ENCODE measurements at regions not wholly inside any gene's neighbourhood (a gene's known extent, or its start where the extent isn't known, plus 50 kb on each side); places are given as distances from the start of the nearest gene placed in this dataset.

DNA sequence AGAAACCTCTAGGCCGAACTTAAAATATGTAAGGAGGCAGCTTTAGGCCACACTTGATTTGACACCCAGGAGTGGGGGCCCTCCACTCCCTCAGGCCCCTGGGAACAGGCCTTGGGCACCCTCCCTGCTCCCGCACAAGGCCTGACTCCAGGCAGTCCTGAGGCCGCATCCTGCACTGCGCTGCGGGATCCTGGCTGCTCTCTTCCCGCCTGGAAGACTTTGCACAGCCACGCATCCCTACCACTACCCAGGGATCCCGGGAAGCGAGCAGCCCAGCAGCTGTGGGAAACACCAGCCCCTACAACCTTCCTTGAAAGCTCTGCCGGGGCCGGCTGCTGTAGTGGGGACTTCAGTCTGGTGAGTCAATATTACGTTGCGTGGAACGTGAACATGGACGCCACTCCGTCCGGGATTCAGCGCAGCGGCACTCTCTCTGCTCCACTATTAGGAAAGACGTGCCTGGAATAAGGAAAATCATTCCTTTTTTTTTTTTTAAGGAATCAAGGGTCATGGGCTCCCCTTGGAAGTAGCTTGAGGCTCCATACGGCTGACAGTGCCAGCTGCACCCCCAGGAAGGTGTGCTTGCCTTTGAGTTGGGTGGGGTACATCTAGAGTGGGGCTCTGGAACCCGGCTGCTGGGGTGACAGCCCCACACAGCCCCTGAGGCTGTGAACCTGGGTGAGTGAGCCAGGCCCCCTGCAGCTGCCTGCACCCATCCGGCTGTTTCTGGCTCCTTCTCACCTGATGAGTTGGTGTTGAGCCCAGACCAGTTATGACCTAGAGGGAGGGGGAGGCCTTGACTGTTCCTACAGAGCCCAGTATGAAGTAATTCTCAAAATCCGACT, 119.2 kb upstream of the TMEM18 start:
- no peaks in the 10 kb centered on the region for H3K9me3 Mint-ChIP-seq
- DNase-seq: peak; percentile 11
- CTCF ChIA-PET: no interaction called here

DNA sequence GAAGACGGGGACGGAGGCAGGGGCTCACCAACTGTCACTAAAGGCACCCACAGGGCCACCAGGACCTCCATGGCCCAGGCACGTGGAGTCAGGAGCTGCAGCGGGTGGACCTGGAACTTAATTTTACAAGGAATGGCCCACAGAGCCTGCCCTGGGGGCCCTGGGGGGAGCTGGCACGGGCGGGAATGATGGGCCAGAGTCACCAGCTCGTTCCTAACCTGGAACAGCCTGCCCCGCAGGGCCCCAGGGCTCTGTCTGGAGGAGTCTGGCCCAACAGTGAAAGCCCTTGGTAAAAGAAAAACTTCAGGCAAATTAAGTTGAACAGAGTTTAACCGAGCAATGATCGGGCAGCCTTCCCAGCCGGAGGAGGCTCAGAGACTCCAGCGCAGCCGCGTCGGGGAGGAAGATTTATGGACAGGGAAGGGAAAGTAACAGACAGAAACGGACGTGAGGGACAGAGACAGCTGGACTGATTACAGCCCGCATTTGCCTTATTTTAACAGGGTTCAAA, 118.4 kb upstream of the TMEM18 start:
- H3K4me1 Mint-ChIP-seq: no peaks in the 10 kb centered on the region
- intact Hi-C loops (cut with micrococcal nuclease): no loop called here
- TF ChIP-seq, protein P1, sequence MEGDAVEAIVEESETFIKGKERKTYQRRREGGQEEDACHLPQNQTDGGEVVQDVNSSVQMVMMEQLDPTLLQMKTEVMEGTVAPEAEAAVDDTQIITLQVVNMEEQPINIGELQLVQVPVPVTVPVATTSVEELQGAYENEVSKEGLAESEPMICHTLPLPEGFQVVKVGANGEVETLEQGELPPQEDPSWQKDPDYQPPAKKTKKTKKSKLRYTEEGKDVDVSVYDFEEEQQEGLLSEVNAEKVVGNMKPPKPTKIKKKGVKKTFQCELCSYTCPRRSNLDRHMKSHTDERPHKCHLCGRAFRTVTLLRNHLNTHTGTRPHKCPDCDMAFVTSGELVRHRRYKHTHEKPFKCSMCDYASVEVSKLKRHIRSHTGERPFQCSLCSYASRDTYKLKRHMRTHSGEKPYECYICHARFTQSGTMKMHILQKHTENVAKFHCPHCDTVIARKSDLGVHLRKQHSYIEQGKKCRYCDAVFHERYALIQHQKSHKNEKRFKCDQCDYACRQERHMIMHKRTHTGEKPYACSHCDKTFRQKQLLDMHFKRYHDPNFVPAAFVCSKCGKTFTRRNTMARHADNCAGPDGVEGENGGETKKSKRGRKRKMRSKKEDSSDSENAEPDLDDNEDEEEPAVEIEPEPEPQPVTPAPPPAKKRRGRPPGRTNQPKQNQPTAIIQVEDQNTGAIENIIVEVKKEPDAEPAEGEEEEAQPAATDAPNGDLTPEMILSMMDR (IDR thresholded peaks at IDR 0.05): no peak
- CTCF ChIA-PET: no interaction called here
- H3K36me3 Mint-ChIP-seq (ENCODE audit: low read depth): no peaks in the 10 kb centered on the region
- no peaks in the 10 kb centered on the region for H3K9me3 Mint-ChIP-seq
- no peak overlapping the region for H3K27ac Mint-ChIP-seq
- ATAC-seq (ENCODE audit: low read depth) (no peak), DNase-seq (peak; percentile 5)
- POLR2A ChIA-PET: no interaction called here
- H3K27me3 Mint-ChIP-seq: no peaks in the 10 kb centered on the region
- H3K4me3 Mint-ChIP-seq: no peak overlapping the region

More for the DNA sequence above, 119.2 kb upstream of the TMEM18 start:
- POLR2A ChIA-PET: no interaction called here
- Mint-ChIP-seq H3K36me3 (ENCODE audit: low read depth) (no peaks in the 10 kb centered on the region), H3K4me3 (no peak overlapping the region), H3K27me3 (no peaks in the 10 kb centered on the region), H3K4me1 (no peaks in the 10 kb centered on the region), H3K27ac (no peak overlapping the region)
- intact Hi-C loops (cut with micrococcal nuclease): no loop called here
- no peak for ATAC-seq (ENCODE audit: low read depth)
- TF ChIP-seq, protein P1 (IDR thresholded peaks at IDR 0.05): no peak

DNA sequence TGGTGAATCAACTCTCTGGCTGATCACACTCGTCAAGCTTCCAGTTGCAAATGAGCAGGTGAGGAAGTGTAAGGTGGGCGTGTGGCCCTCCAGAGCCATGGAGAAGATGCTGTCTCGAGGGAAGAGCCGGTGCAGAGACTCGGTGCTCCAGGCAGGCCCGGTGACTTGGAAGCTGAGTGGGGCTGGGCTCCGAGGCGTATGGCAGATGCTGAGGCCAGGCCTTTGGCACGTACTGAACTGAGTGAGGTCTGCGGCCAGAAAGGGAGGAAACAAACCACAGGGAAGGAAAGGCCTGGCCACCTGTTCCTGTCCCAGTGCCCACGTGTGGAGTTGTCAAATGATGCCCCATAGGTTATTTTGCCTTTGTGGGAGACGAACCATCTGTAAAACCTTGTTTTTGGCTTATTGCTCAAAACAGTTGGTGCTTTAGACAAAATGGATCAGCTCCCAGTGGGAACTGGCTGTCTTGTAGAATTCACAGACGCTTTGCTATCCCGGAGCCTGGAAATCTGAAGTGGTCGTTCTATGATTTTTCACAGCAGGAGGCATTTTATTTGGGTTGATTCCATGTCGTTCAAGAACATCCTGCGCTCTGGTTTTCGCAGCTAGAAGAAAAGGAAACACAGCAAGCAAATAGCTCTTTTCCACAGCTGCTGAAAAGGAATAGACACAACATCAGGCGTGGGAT, 117.5 kb upstream of the TMEM18 start:
- intact Hi-C loops (cut with micrococcal nuclease): no loop called here
- POLR2A ChIA-PET: no interaction called here
- Mint-ChIP-seq H3K4me1 (no peaks in the 10 kb centered on the region), H3K36me3 (ENCODE audit: low read depth) (no peaks in the 10 kb centered on the region), H3K4me3 (no peak overlapping the region), H3K9me3 (no peaks in the 10 kb centered on the region), H3K27ac (no peak overlapping the region), H3K27me3 (no peaks in the 10 kb centered on the region)
- no peak for DNase-seq
- CTCF ChIA-PET: no interaction called here
- TF ChIP-seq, protein P1 (IDR thresholded peaks at IDR 0.05): no peak
- ATAC-seq (ENCODE audit: low read depth): no peak

DNA sequence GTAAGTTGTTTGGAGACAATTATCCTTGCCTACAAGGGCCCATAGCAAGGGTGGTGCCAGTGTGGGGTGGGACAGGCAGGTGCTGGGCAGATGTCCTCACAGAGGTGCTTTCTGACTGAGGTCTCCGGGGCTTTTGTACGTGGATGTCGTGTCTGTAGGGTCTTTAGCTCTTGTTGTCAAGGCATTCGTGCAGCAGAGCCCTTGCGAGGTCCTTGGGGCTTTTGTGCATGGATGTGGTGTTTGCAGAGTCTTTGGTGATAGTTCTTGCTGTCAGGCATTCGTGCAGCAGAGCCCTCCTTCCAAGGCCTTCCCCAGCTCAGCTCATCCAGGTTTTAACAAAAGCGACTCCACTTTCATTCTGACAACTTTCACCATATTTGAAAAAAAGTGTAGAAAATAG, 116.0 kb upstream of the TMEM18 start:
- intact Hi-C loops (cut with micrococcal nuclease): no loop called here
- TF ChIP-seq, protein P1 (IDR thresholded peaks at IDR 0.05): no peak

DNA sequence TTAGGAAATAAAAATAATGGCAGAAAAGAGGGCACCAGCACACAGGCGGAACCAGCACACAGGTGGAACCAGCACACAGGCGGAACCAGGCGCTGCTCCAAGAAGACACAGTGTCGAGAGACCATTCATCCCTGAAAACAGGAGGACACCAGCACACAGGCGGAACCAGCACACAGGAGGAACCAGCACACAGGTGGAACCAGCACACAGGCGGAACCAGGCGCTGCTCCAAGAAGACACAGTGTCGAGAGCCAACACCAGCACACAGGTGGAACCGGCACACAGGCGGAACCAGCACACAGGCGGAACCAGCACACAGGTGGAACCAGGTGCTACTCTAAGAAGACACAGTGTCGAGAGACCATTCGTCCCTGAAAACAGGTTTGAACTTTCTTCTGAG, 115.5 kb upstream of the TMEM18 start:
- Mint-ChIP-seq H3K4me1 (no peaks in the 10 kb centered on the region), H3K36me3 (ENCODE audit: low read depth) (no peaks in the 10 kb centered on the region), H3K9me3 (peaks cover 2% of the 10 kb centered on the region), H3K27me3 (no peaks in the 10 kb centered on the region), H3K4me3 (no peak overlapping the region), H3K27ac (no peak overlapping the region)
- TF ChIP-seq, protein P1 (IDR thresholded peaks at IDR 0.05): no peak
- CTCF ChIA-PET: no interaction called here
- DNase-seq (no peak), ATAC-seq (ENCODE audit: low read depth) (no peak)
- POLR2A ChIA-PET: no interaction called here
- intact Hi-C loops (cut with micrococcal nuclease): no loop called here

More for the DNA sequence above, 116.0 kb upstream of the TMEM18 start:
- H3K27ac Mint-ChIP-seq: no peak overlapping the region
- ChIA-PET CTCF (no interaction called here), POLR2A (no interaction called here)
- H3K4me3 Mint-ChIP-seq: no peak overlapping the region
- no peaks in the 10 kb centered on the region for H3K4me1 Mint-ChIP-seq
- no peak for DNase-seq
- H3K36me3 Mint-ChIP-seq (ENCODE audit: low read depth): no peaks in the 10 kb centered on the region
- H3K27me3 Mint-ChIP-seq: no peaks in the 10 kb centered on the region
- H3K9me3 Mint-ChIP-seq: peaks cover 2% of the 10 kb centered on the region
- ATAC-seq (ENCODE audit: low read depth): no peak

Measured in activated B cell treated with CpG ODN at 0.5 μM for 24 hours (primary cell).